Esophagus muscularis mucosa (tissue), 4 donors: ENCODE measurements at regions not wholly inside any gene's neighbourhood (a gene's known extent, or its start where the extent isn't known, plus 50 kb on each side); places are given as distances from the start of the nearest gene placed in this dataset.

Source experiments
- DNase-seq: peaks from one replicate; pipeline ENCODE4 v3.0.0-alpha.2; 2017; ENCODE audit errors: extremely low spot score
- H3K27ac ChIP-seq, 4 donors: fragments of 200-600 bp; sonication (generic); replicated peaks in 1 of 4; 1 replicate in 3 of 4; 2 replicates in 1 of 4; pipeline ENCODE4 v1.5.1; 2016 to 2019; ENCODE audit warnings: mild to moderate bottlenecking in 1 of 4
- H3K27me3 ChIP-seq, 4 donors: fragments of 200-600 bp; sonication (generic); one replicate each; pipeline versions ENCODE4 v1.5.1 to v1.6.0; 2016 to 2019
- H3K36me3 ChIP-seq, 4 donors: fragments of 200-600 bp; sonication (generic); one replicate each; pipeline ENCODE4 v1.5.1; 2016 to 2019
- H3K4me1 ChIP-seq, 4 donors: fragments of 200-600 bp; sonication (generic); one replicate each; pipeline ENCODE4 v1.5.1; 2016 to 2019
- H3K4me3 ChIP-seq, 4 donors: fragments of 200-600 bp; sonication (generic); 1 replicate in 2 of 4; 2 replicates in 2 of 4; pipeline ENCODE4 v1.5.1; 2016 to 2019; ENCODE audit warnings: mild to moderate bottlenecking in 4 of 4, moderate library complexity in 1 of 4
- H3K9me3 ChIP-seq, 4 donors: fragments of 200-600 bp; sonication (generic); 1 replicate in 3 of 4; 2 replicates in 1 of 4; pipeline ENCODE4 v1.5.1; 2016 to 2019
- EP300 ChIP-seq: sonication (generic); formaldehyde crosslinking; IDR thresholded peaks from one replicate; pipeline ENCODE4 v1.6.1; 2017; ENCODE audit warnings: antibody characterized with exemption
- POLR2A ChIP-seq: fragments of 450-650 bp; IDR thresholded peaks from one replicate; pipeline ENCODE4 v1.6.1; 2017; ENCODE audit warnings: antibody characterized with exemption, moderate library complexity, mild to moderate bottlenecking, low read depth
- POLR2AphosphoS5 ChIP-seq, 2 donors: sonication (generic); formaldehyde crosslinking; IDR thresholded peaks; one replicate each; pipeline ENCODE4 v1.6.1; 2017; ENCODE audit warnings: antibody characterized with exemption in 2 of 2
- WGBS: methylation state at CpG from one replicate; pipeline ENCODE4 v1.1.5; 2018; 5-methylcytosine and 5-hydroxymethylcytosine counted together
- intact Hi-C: fragments of 100-400 bp; cut with DNase I; formaldehyde crosslinking; loops from one replicate; pipeline ENCODE4 v1.15.1; 2023
- TF ChIP-seq, protein P1 (sequence below), 3 experiments: fragments of 200-600 bp in 2 of 3; fragments of 450-650 bp in 1 of 3; sonication (generic) in 2 of 3; IDR thresholded peaks; one replicate each; pipeline ENCODE4 v1.5.1; 2017 to 2019; ENCODE audit warnings: antibody characterized with exemption in 3 of 3, mild to moderate bottlenecking in 2 of 3, moderate library complexity in 1 of 3

DNA sequence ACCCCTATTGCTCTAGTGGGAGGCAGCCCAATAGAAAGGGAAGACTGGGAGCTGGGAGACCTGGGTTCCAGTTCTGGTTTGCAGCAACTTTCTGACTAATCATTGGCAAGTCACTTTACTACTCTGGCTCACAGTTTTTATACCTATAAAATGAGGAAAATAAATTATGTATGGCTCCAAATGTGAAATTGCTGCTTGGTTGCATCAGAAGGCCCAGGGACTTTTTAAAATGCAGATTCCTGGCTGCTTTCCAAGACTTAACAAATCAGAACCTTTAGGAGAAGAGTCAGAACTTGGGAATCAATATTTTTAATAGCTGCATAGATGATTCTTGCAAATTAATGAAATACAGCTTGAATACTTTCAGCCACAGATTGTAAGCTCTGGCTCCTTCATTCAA lies 943.9 kb downstream of the EPHA4 start:
- no peaks in the 10 kb centered on the region for H3K36me3 ChIP-seq
- no peak overlapping the region for H3K4me3 ChIP-seq
- H3K27ac ChIP-seq: no peak overlapping the region
- TF ChIP-seq POLR2A (no peak), POLR2AphosphoS5 (IDR thresholded peaks at IDR 0.05) (no peak), EP300 (no peak)
- TF ChIP-seq, protein P1, sequence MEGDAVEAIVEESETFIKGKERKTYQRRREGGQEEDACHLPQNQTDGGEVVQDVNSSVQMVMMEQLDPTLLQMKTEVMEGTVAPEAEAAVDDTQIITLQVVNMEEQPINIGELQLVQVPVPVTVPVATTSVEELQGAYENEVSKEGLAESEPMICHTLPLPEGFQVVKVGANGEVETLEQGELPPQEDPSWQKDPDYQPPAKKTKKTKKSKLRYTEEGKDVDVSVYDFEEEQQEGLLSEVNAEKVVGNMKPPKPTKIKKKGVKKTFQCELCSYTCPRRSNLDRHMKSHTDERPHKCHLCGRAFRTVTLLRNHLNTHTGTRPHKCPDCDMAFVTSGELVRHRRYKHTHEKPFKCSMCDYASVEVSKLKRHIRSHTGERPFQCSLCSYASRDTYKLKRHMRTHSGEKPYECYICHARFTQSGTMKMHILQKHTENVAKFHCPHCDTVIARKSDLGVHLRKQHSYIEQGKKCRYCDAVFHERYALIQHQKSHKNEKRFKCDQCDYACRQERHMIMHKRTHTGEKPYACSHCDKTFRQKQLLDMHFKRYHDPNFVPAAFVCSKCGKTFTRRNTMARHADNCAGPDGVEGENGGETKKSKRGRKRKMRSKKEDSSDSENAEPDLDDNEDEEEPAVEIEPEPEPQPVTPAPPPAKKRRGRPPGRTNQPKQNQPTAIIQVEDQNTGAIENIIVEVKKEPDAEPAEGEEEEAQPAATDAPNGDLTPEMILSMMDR (IDR thresholded peaks at IDR 0.05): no peak
- intact Hi-C loops: no loop called here
- H3K4me1 ChIP-seq: no peaks in the 10 kb centered on the region
- no peaks in the 10 kb centered on the region for H3K9me3 ChIP-seq
- no peaks in the 10 kb centered on the region for H3K27me3 ChIP-seq
- no peak for DNase-seq

DNA sequence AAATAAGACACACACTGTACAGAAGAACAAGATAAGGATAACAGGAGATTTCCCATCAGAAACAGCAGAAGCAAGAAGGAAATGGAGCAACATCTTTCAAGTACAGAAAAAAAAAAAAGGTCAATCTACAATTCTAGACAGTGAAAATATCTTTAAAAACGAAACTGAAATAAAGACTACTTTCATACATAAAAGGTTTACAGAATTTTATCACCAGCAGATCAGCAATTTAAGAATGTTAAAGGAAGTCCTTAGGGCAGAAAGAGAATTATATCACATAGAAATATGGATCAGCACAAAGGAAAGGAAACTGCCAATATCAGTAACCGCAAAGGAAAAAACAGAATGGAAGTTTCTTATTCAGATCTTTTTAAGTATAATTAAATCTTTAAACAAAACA lies 931.0 kb downstream of the EPHA4 start:
- Histone ChIP-seq H3K27me3 (no peaks in the 10 kb centered on the region), H3K27ac (no peak overlapping the region), H3K4me1 (no peaks in the 10 kb centered on the region), H3K9me3 (no peaks in the 10 kb centered on the region), H3K4me3 (no peak overlapping the region), H3K36me3 (no peaks in the 10 kb centered on the region)
- TF ChIP-seq EP300: no peak
- TF ChIP-seq, protein P1 (IDR thresholded peaks at IDR 0.05): no peak
- TF ChIP-seq POLR2A: no peak
- TF ChIP-seq POLR2AphosphoS5 (IDR thresholded peaks at IDR 0.05): no peak
- DNase-seq: no peak
- intact Hi-C loops: no loop called here
- 65% methylated on average over 2 of the region's 2 CpGs for WGBS

DNA sequence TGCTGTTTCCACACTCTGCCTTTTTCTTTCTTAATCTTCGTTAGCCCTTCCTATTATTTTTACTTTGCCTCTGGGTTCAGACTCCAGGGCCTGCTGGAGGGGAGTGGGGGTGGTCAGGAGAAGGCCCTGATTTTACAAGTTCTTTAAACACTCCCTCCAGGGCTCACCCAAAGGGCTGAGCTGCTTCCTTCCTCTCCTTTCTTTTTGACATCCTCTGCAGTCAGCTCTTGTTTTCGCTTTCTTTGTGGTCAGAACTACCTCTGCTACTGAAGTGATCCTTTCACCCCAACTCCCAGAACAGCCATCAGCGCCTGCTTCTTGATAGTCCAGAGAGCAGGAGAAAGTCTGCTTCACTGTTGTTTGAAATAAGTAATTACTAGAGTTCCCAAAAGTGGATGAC lies 925.7 kb downstream of the EPHA4 start:
- WGBS: 59% methylated on average over 3 of the region's 3 CpGs
- peaks cover 0 to 13% (median 0%) of the 10 kb centered on the region in 4 donors for H3K27me3 ChIP-seq

DNA sequence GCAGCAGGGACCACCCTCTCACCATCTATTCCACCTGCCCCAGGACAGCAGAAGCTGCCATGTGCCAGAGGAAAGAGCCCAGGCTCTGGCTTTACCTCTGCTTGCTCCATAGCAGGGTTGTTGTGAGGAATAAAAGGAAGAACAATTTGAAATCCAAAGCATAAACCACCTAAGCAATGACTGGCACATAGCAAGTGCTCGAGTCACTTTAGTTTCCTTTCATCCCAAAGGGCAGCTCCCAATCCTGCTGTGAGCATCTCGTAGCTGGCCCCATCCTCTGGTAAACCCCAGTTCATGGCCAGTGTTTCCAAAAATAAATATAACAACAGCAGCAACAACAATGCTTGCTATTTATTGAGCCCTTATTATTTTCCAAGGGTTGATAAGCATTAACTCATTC lies 923.5 kb downstream of the EPHA4 start:
- H3K27me3 ChIP-seq: peaks cover 0 to 16% (median 0%) of the 10 kb centered on the region in 4 donors
- no peaks in the 10 kb centered on the region for H3K9me3 ChIP-seq
- TF ChIP-seq, protein P1 (IDR thresholded peaks at IDR 0.05): no peak
- TF ChIP-seq POLR2A (no peak), POLR2AphosphoS5 (IDR thresholded peaks at IDR 0.05) (no peak), EP300 (no peak)
- no peak overlapping the region for H3K27ac ChIP-seq
- intact Hi-C loops: no loop called here
- no peak overlapping the region for H3K4me3 ChIP-seq
- no peaks in the 10 kb centered on the region for H3K4me1 ChIP-seq
- no peaks in the 10 kb centered on the region for H3K36me3 ChIP-seq
- 78% methylated on average over 2 of the region's 2 CpGs for WGBS
- no peak for DNase-seq

More for the DNA sequence above, 925.7 kb downstream of the EPHA4 start:
- no peaks in the 10 kb centered on the region for H3K36me3 ChIP-seq
- intact Hi-C loops: no loop called here
- TF ChIP-seq, protein P1 (IDR thresholded peaks at IDR 0.05): no peak
- TF ChIP-seq POLR2A (no peak), POLR2AphosphoS5 (IDR thresholded peaks at IDR 0.05) (no peak), EP300 (no peak)
- no peak overlapping the region for H3K27ac ChIP-seq
- no peak for DNase-seq
- no peaks in the 10 kb centered on the region for H3K9me3 ChIP-seq
- H3K4me3 ChIP-seq: no peak overlapping the region
- H3K4me1 ChIP-seq: no peaks in the 10 kb centered on the region

DNA sequence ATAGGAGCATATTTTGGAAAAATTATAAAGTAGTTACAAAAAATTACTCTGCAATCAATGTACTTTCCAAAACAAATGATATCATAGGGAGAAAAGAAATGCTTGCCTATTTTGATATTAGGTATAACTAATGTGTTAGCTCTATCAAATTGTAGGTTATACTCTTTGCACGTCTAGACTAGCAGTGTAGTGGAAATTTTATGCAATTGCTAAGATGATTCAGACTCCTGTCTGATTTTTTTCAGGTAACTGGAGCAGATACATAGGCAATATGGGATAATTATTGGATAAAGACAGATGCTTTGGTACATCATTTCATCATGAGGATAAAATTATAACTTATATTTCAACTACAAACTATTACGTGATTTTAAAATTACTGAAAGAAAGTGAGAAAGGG lies 918.3 kb downstream of the EPHA4 start:
- no peaks in the 10 kb centered on the region for H3K36me3 ChIP-seq
- H3K9me3 ChIP-seq: no peaks in the 10 kb centered on the region
- intact Hi-C loops: no loop called here
- H3K4me3 ChIP-seq: no peak overlapping the region
- H3K4me1 ChIP-seq: no peaks in the 10 kb centered on the region
- TF ChIP-seq EP300 (no peak), POLR2A (no peak), POLR2AphosphoS5 (IDR thresholded peaks at IDR 0.05) (no peak)
- TF ChIP-seq, protein P1 (IDR thresholded peaks at IDR 0.05): no peak
- H3K27me3 ChIP-seq: peaks cover 0 to 22% (median 0%) of the 10 kb centered on the region in 4 donors
- no peak overlapping the region for H3K27ac ChIP-seq
- no peak for DNase-seq
- WGBS: 90% methylated on average over 2 of the region's 2 CpGs
